WTC11 (cell line): ENCODE measurements at regions not wholly inside any gene's neighbourhood (a gene's known extent, or its start where the extent isn't known, plus 50 kb on each side); places are given as distances from the start of the nearest gene placed in this dataset.

Experiments
- ATAC-seq: fragments of 200-7000 bp; cut with Tn5 transposase; 2 replicates; pipeline ENCODE4 v1.10.0; 2021; ENCODE audit warnings: mild to moderate bottlenecking, moderate library complexity
- CTCF ChIA-PET: fragments of 300-600 bp; sonication (Branson Sonifier 250); formaldehyde crosslinking; loops from one replicate; lab custom pipeline; 2021; ENCODE audit warnings: antibody characterized with exemption; lab: Charles Lee
- POLR2A ChIA-PET: fragments of 350-600 bp; sonication (Branson Sonifier 250); formaldehyde crosslinking; loops from one replicate; lab custom pipeline; 2021; ENCODE audit warnings: antibody characterized with exemption; lab: Charles Lee
- DNase-seq: peaks from one replicate; pipeline ENCODE4 v3.0.0; 2021; ENCODE audit warnings: low spot score
- H3K27ac Mint-ChIP-seq: 2 replicates; pipeline ENCODE4 v1.8.0; 2021; ENCODE audit warnings: mixed read lengths
- H3K27me3 Mint-ChIP-seq: 2 replicates; pipeline ENCODE4 v1.8.0; 2021; ENCODE audit warnings: low read depth, mild to moderate bottlenecking, moderate library complexity, mixed read lengths
- H3K36me3 Mint-ChIP-seq: 2 replicates; pipeline ENCODE4 v1.8.0; 2021; ENCODE audit warnings: mixed read lengths
- H3K4me1 Mint-ChIP-seq: 2 replicates; pipeline ENCODE4 v1.8.0; 2022; ENCODE audit warnings: mixed read lengths
- H3K4me3 Mint-ChIP-seq: 2 replicates; pipeline ENCODE4 v1.8.0; 2021; ENCODE audit warnings: mild to moderate bottlenecking, moderate library complexity, mixed read lengths
- H3K9me3 Mint-ChIP-seq: 2 replicates; pipeline ENCODE4 v1.8.0; 2021; ENCODE audit warnings: mixed read lengths
- ESRRA ChIP-seq: sonication (generic); formaldehyde crosslinking; IDR thresholded peaks from 2 replicates; pipeline ENCODE4 v1.8.1; 2022; ENCODE audit warnings: mild to moderate bottlenecking, missing genetic modification reagents, borderline replicate concordance
- ETV6 ChIP-seq: sonication (generic); formaldehyde crosslinking; IDR thresholded peaks from 2 replicates; pipeline ENCODE4 v1.8.1; 2022; ENCODE audit warnings: mild to moderate bottlenecking, missing genetic modification reagents
- FOXJ3 ChIP-seq: sonication (generic); formaldehyde crosslinking; IDR thresholded peaks from 2 replicates; pipeline ENCODE4 v1.9.0; 2021; ENCODE audit warnings: missing genetic modification reagents, mild to moderate bottlenecking, borderline replicate concordance
- GABPB1 ChIP-seq: sonication (generic); formaldehyde crosslinking; IDR thresholded peaks from 2 replicates; pipeline ENCODE4 v1.8.1; 2023; ENCODE audit warnings: mild to moderate bottlenecking, missing genetic modification reagents
- IRF2 ChIP-seq: sonication (generic); formaldehyde crosslinking; IDR thresholded peaks from 2 replicates; pipeline ENCODE4 v1.8.0; 2022; ENCODE audit warnings: low read depth, missing genetic modification reagents, borderline replicate concordance
- JAZF1 ChIP-seq: fragments of 250-450 bp; sonication (Bioruptor Pico); IDR thresholded peaks from 2 replicates; pipeline ENCODE4 v1.9.0; 2021; ENCODE audit warnings: moderate library complexity, mild to moderate bottlenecking, inconsistent platforms
- KAT7 ChIP-seq: sonication (generic); formaldehyde crosslinking; IDR thresholded peaks from 2 replicates; pipeline ENCODE4 v1.8.1; 2023; ENCODE audit warnings: missing genetic modification reagents, mild to moderate bottlenecking, borderline replicate concordance
- RORB ChIP-seq: fragments of 250-450 bp; sonication (Bioruptor Pico); IDR thresholded peaks from 2 replicates; pipeline ENCODE4 v1.9.0; 2021; ENCODE audit warnings: mild to moderate bottlenecking
- SMAD3 ChIP-seq: sonication (generic); formaldehyde crosslinking; IDR thresholded peaks from 2 replicates; pipeline ENCODE4 v1.8.0; 2022; ENCODE audit warnings: missing genetic modification reagents, mild to moderate bottlenecking, borderline replicate concordance
- SOX15 ChIP-seq: fragments of 250-450 bp; sonication (Bioruptor Pico); IDR thresholded peaks from 2 replicates; pipeline ENCODE4 v1.9.0; 2021; ENCODE audit warnings: mild to moderate bottlenecking
- TEAD4 ChIP-seq: sonication (generic); formaldehyde crosslinking; IDR thresholded peaks from 2 replicates; pipeline ENCODE4 v1.8.0; 2022; ENCODE audit warnings: mild to moderate bottlenecking, missing genetic modification reagents
- ZNF219 ChIP-seq: sonication (generic); formaldehyde crosslinking; IDR thresholded peaks from 2 replicates; pipeline ENCODE4 v1.8.0; 2023; ENCODE audit warnings: missing genetic modification reagents, mild to moderate bottlenecking, borderline replicate concordance
- ZNF232 ChIP-seq: sonication (generic); formaldehyde crosslinking; IDR thresholded peaks from 2 replicates; pipeline ENCODE4 v1.8.0; 2022; ENCODE audit warnings: mild to moderate bottlenecking, missing genetic modification reagents
- ZNF263 ChIP-seq: sonication (generic); formaldehyde crosslinking; IDR thresholded peaks from 2 replicates; pipeline ENCODE4 v1.8.1; 2022; ENCODE audit warnings: low read depth, mild to moderate bottlenecking, moderate library complexity, missing genetic modification reagents
- ZNF416 ChIP-seq: fragments of 250-450 bp; sonication (Bioruptor Pico); IDR thresholded peaks from 2 replicates; pipeline ENCODE4 v1.9.0; 2021; ENCODE audit warnings: mild to moderate bottlenecking, inconsistent platforms
- ZNF423 ChIP-seq: fragments of 250-450 bp; sonication (Bioruptor Pico); IDR thresholded peaks from 2 replicates; pipeline ENCODE4 v2.1.2; 2022; ENCODE audit warnings: mild to moderate bottlenecking, moderate library complexity
- TF ChIP-seq, protein P1 (sequence below): fragments of 250-450 bp; sonication (Bioruptor Pico); IDR thresholded peaks from 2 replicates; pipeline ENCODE4 v1.8.0; 2021; ENCODE audit warnings: mild to moderate bottlenecking
- TF ChIP-seq, protein P2 (sequence below): fragments of 250-450 bp; sonication (Bioruptor Pico); conservative IDR thresholded peaks from 2 replicates; pipeline ENCODE4 v1.9.0; 2021; ENCODE audit warnings: mild to moderate bottlenecking
- TF ChIP-seq, protein P3 (sequence below): sonication (generic); formaldehyde crosslinking; IDR thresholded peaks from 2 replicates; pipeline ENCODE4 v1.8.1; 2023; ENCODE audit warnings: mild to moderate bottlenecking, missing genetic modification reagents, borderline replicate concordance
- TF ChIP-seq, protein P4 (sequence below): sonication (generic); formaldehyde crosslinking; IDR thresholded peaks from 2 replicates; pipeline ENCODE4 v1.8.1; 2023; ENCODE audit warnings: mild to moderate bottlenecking, missing genetic modification reagents, moderate library complexity
- TF ChIP-seq, protein P5 (sequence below): sonication (generic); formaldehyde crosslinking; IDR thresholded peaks from 2 replicates; pipeline ENCODE4 v1.8.0; 2022; ENCODE audit warnings: mild to moderate bottlenecking, missing genetic modification reagents

DNA sequence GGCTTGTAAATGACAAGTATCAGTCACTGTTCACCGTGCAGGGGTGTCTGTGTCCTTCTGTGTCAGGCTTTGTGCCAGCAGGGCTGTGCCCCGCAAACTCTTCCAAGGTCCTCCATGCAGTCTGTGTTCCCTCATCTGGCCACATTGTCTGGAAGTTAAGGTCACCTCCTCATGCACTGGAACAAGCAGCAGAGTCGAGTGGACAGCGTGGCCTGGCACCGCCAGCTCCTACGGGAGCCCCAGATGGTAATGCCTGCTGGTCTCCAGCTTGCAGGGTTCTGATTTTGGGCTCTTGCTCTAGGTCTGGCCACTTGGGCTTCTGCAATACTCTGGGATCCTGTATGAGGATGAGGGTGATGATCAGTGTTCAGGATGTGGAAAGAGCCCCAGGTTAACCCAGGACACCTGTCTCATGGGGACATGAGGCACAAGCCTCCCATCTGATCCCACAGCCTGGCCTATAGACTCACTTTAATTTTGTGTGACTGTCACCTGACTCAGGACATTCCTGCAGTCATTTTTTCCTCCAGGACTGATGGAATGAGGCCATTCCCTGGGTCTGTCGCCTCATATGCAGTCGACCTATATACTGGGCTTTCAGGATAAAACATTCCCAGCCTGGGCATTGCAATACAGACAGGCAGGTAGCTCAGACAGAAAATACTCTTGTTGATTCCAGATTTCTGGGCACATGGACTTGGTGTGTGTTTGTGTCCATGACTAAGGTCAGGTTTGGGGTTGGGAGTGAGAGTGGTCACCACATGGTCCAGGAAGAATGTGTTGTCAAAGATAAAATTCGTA is 106.3 kb upstream of the TOP3B start:
- DNase-seq: no peak
- TF ChIP-seq ETV6 (CRISPR knock-in tag): no peak
- TF ChIP-seq ZNF423 (CRISPR knock-in tag): no peak
- no peak for TF ChIP-seq RORB (CRISPR knock-in tag)
- TF ChIP-seq, protein P1, sequence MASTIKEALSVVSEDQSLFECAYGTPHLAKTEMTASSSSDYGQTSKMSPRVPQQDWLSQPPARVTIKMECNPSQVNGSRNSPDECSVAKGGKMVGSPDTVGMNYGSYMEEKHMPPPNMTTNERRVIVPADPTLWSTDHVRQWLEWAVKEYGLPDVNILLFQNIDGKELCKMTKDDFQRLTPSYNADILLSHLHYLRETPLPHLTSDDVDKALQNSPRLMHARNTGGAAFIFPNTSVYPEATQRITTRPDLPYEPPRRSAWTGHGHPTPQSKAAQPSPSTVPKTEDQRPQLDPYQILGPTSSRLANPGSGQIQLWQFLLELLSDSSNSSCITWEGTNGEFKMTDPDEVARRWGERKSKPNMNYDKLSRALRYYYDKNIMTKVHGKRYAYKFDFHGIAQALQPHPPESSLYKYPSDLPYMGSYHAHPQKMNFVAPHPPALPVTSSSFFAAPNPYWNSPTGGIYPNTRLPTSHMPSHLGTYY (CRISPR knock-in tag): no peak
- no peak for TF ChIP-seq ESRRA (CRISPR knock-in tag)
- TF ChIP-seq FOXJ3 (CRISPR knock-in tag): no peak
- TF ChIP-seq, protein P2, sequence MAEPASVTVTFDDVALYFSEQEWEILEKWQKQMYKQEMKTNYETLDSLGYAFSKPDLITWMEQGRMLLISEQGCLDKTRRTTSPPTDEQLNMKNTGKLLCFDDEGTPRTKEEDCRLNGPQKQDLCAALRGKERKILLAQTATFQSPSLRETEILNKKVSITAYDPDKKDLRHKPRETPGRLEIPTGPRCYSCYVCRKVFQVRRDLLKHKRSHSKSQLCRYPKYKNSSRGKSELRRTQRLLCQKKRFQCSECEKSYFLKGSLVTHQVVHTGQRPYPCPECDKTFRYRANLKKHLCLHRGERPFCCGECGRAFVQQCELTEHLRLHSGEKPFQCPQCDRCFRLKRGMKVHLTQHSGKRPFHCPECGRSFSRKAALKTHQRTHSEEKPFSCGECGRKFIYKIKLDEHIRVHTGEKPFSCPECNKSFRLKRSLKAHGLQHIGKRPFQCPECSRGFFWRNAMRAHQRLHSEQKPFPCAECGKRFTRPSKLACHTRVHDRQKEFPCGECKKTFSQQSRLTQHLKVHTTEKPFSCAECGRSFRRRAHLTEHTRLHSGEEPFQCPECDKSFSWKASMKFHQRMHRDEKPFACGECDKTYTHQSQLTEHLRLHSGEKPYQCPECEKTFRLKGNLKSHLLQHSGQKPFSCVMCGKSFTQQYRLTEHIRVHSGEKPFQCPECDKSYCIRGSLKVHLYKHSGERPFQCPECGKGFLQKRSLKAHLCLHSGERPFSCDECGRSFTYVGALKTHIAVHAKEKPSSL: no peak
- no peak for TF ChIP-seq KAT7
- Mint-ChIP-seq H3K4me1 (no peaks in the 10 kb centered on the region), H3K27ac (no peak overlapping the region), H3K9me3 (no peaks in the 10 kb centered on the region), H3K36me3 (no peaks in the 10 kb centered on the region), H3K27me3 (peaks cover 100% of the 10 kb centered on the region), H3K4me3 (no peak overlapping the region)
- ChIA-PET POLR2A (no interaction called here), CTCF (interaction anchor here (1.4 to 1.7 kb wide), 2 partner anchors 22 to 28 kb away, joined by 4 to 8 read pairs; no protein-coding TSS in a partner anchor)
- no peak for ATAC-seq

DNA sequence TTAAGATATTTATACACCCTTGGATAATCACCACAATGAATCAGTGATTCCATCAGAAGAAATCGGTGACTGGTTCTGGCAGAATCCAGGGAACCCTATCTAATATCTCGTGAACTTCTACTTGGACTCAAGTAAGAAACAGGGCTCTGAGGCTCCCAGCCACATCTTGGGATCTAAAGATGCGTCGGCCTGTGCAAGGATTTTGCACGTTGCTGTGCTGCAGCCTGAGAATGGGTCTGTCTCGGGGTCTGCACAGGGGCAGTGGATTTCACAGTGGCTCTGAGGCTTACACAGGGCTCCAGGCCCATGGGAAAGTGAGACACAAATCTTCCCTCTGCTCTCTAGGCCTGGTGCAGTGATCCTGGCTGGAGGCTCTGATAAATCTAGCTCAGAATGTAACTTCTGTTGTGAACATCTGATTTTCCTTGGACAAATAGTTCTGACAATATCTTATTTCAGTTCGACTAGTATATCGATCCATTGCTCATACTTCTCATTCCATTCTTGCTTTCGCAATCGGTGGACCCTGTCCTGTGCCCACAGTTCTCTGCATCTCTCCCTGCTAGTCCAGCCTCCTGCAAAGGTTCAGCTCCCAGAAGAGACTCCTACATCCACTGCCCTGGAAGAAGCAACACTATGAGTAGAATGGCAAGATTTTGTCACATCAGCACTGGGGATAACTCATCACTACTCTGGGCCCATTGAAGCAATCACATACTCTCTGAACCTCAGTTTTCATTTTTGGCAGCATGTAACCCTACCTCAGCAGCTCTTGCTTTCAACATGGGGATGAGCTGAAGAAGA is 105.5 kb upstream of the TOP3B start:
- H3K27me3 Mint-ChIP-seq: peaks cover 100% of the 10 kb centered on the region
- H3K4me3 Mint-ChIP-seq: no peak overlapping the region
- TF ChIP-seq GABPB1 (CRISPR knock-in tag): peak; percentile 16; the same call in 1 of the 2 replicates
- TF ChIP-seq, protein P3, sequence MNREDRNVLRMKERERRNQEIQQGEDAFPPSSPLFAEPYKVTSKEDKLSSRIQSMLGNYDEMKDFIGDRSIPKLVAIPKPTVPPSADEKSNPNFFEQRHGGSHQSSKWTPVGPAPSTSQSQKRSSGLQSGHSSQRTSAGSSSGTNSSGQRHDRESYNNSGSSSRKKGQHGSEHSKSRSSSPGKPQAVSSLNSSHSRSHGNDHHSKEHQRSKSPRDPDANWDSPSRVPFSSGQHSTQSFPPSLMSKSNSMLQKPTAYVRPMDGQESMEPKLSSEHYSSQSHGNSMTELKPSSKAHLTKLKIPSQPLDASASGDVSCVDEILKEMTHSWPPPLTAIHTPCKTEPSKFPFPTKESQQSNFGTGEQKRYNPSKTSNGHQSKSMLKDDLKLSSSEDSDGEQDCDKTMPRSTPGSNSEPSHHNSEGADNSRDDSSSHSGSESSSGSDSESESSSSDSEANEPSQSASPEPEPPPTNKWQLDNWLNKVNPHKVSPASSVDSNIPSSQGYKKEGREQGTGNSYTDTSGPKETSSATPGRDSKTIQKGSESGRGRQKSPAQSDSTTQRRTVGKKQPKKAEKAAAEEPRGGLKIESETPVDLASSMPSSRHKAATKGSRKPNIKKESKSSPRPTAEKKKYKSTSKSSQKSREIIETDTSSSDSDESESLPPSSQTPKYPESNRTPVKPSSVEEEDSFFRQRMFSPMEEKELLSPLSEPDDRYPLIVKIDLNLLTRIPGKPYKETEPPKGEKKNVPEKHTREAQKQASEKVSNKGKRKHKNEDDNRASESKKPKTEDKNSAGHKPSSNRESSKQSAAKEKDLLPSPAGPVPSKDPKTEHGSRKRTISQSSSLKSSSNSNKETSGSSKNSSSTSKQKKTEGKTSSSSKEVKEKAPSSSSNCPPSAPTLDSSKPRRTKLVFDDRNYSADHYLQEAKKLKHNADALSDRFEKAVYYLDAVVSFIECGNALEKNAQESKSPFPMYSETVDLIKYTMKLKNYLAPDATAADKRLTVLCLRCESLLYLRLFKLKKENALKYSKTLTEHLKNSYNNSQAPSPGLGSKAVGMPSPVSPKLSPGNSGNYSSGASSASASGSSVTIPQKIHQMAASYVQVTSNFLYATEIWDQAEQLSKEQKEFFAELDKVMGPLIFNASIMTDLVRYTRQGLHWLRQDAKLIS (CRISPR knock-in tag): no peak
- TF ChIP-seq, all 79 proteins: peak for 1
- no peaks in the 10 kb centered on the region for H3K9me3 Mint-ChIP-seq
- no peaks in the 10 kb centered on the region for H3K4me1 Mint-ChIP-seq
- ChIA-PET CTCF (interaction anchor here (0.7 to 1.7 kb wide), 4 partner anchors 23 to 150 kb away, joined by 3 to 8 read pairs (median 4); no protein-coding TSS in a partner anchor), POLR2A (no interaction called here)
- no peak for ATAC-seq
- H3K27ac Mint-ChIP-seq: no peak overlapping the region
- DNase-seq: no peak
- no peaks in the 10 kb centered on the region for H3K36me3 Mint-ChIP-seq

DNA sequence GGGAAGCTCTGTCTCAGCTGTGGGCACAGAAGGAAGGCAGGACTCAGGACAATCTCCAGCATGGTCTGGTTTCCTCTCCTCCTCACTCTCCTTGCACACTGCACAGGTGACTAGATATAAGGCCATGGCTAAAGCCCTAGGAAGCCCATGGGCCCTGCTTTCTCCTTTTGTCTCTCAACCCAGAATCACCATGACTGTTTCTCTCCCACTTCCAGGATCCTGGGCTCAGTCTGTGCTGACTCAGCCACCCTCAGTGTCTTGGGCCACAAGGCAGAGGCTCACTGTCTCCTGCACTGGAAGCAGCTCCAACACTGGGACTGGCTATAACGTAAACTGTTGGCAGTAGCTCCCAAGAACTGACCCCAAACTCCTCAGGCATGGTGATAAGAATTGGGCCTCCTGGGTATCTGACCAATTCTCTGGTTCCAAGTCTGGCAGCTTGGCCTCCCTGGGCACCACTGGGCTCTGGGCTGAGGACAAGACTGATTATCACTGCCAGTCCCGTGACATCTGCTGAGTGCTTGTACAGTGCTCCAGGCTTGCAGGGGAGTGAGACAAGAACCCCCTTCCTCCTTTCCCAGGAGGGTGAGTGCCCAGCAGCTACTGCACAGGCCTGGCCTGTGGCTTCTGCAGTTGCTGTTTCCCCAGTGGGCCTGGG is 104.0 kb upstream of the TOP3B start:
- Mint-ChIP-seq H3K9me3 (no peaks in the 10 kb centered on the region), H3K27me3 (peaks cover 100% of the 10 kb centered on the region), H3K27ac (no peak overlapping the region), H3K36me3 (no peaks in the 10 kb centered on the region), H3K4me1 (no peaks in the 10 kb centered on the region), H3K4me3 (no peak overlapping the region)
- ATAC-seq: no peak
- CTCF ChIA-PET: interaction anchor here (1.7 to 2.1 kb wide), 2 partner anchors 14 to 26 kb away, joined by 8 read pairs; no protein-coding TSS in a partner anchor
- POLR2A ChIA-PET: no interaction called here
- DNase-seq: no peak
- TF ChIP-seq ZNF263 (CRISPR knock-in tag) (no peak), ZNF232 (CRISPR knock-in tag) (no peak), ZNF219 (no peak), JAZF1 (CRISPR knock-in tag) (no peak), TEAD4 (CRISPR knock-in tag) (no peak), SOX15 (CRISPR knock-in tag) (no peak), SMAD3 (CRISPR knock-in tag) (no peak), ZNF416 (CRISPR knock-in tag) (no peak), IRF2 (CRISPR knock-in tag) (no peak)
- TF ChIP-seq, protein P4, sequence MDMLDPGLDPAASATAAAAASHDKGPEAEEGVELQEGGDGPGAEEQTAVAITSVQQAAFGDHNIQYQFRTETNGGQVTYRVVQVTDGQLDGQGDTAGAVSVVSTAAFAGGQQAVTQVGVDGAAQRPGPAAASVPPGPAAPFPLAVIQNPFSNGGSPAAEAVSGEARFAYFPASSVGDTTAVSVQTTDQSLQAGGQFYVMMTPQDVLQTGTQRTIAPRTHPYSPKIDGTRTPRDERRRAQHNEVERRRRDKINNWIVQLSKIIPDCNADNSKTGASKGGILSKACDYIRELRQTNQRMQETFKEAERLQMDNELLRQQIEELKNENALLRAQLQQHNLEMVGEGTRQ (CRISPR knock-in tag): no peak
- TF ChIP-seq, protein P5, sequence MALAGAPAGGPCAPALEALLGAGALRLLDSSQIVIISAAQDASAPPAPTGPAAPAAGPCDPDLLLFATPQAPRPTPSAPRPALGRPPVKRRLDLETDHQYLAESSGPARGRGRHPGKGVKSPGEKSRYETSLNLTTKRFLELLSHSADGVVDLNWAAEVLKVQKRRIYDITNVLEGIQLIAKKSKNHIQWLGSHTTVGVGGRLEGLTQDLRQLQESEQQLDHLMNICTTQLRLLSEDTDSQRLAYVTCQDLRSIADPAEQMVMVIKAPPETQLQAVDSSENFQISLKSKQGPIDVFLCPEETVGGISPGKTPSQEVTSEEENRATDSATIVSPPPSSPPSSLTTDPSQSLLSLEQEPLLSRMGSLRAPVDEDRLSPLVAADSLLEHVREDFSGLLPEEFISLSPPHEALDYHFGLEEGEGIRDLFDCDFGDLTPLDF (CRISPR knock-in tag): no peak
